Suprapubic skin (tissue), 4 donors: ENCODE measurements at regions not wholly inside any gene's neighbourhood (a gene's known extent, or its start where the extent isn't known, plus 50 kb on each side); places are given as distances from the start of the nearest gene placed in this dataset.

ENCODE experiments used
- DNase-seq, 2 donors: peaks; one replicate each; pipeline ENCODE4 v3.0.0-alpha.2; 2019; ENCODE audit warnings: low spot score in 2 of 2
- H3K27ac ChIP-seq: fragments of 200-600 bp; sonication (generic); one replicate; pipeline ENCODE4 v1.5.1; 2019
- H3K27me3 ChIP-seq: fragments of 200-600 bp; sonication (generic); one replicate; pipeline ENCODE4 v1.5.1; 2019
- H3K36me3 ChIP-seq: fragments of 200-600 bp; sonication (generic); one replicate; pipeline ENCODE4 v1.5.1; 2019
- H3K4me1 ChIP-seq: fragments of 200-600 bp; sonication (generic); one replicate; pipeline ENCODE4 v1.5.1; 2019
- H3K4me3 ChIP-seq: fragments of 200-600 bp; sonication (generic); one replicate; pipeline ENCODE4 v1.5.1; 2019; ENCODE audit warnings: mild to moderate bottlenecking
- H3K9me3 ChIP-seq: fragments of 200-600 bp; sonication (generic); one replicate; pipeline ENCODE4 v1.5.1; 2019
- EP300 ChIP-seq: sonication (generic); formaldehyde crosslinking; IDR thresholded peaks from one replicate; pipeline ENCODE4 v1.6.1; 2017; ENCODE audit warnings: antibody characterized with exemption
- POLR2A ChIP-seq, 2 donors: fragments of 450-650 bp; IDR thresholded peaks; one replicate each; pipeline ENCODE4 v1.6.1; 2017; ENCODE audit warnings: antibody characterized with exemption in 2 of 2, mild to moderate bottlenecking in 2 of 2, moderate library complexity in 2 of 2
- POLR2AphosphoS5 ChIP-seq, 3 donors: sonication (generic); formaldehyde crosslinking; IDR thresholded peaks; one replicate each; pipeline ENCODE4 v1.6.1; 2017; ENCODE audit warnings: antibody characterized with exemption in 3 of 3
- WGBS: methylation state at CpG from one replicate; pipeline ENCODE4 v1.1.5; 2018; 5-methylcytosine and 5-hydroxymethylcytosine counted together
- TF ChIP-seq, protein P1 (sequence below), 2 donors: fragments of 200-600 bp in 1 of 2; fragments of 450-650 bp in 1 of 2; sonication (generic) in 1 of 2; IDR thresholded peaks; one replicate each; pipeline ENCODE4 v1.5.1; 2016 to 2019; ENCODE audit warnings: antibody characterized with exemption in 2 of 2, mild to moderate bottlenecking in 1 of 2, moderate library complexity in 1 of 2

DNA sequence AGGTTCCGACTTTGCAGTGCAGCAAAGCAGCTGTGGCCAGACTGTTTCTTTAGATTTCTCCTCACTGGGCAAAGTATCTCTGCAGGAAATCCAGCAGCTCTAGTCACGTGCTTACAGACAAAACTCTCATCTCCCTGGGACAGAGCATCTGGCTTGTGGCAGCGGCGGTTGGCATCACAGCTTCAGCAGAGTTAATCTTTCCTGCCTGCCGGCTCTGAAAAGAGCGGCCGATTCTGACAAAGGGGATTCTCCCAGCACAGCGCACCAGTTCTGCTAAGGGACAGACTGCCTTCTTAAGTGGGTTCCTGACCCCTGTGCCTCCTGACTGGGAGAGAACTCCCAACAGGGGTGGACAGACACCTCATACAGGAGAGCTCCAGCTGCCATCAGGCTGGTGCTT lies 1357.3 kb upstream of the TENM4 start:
- TF ChIP-seq, protein P1, sequence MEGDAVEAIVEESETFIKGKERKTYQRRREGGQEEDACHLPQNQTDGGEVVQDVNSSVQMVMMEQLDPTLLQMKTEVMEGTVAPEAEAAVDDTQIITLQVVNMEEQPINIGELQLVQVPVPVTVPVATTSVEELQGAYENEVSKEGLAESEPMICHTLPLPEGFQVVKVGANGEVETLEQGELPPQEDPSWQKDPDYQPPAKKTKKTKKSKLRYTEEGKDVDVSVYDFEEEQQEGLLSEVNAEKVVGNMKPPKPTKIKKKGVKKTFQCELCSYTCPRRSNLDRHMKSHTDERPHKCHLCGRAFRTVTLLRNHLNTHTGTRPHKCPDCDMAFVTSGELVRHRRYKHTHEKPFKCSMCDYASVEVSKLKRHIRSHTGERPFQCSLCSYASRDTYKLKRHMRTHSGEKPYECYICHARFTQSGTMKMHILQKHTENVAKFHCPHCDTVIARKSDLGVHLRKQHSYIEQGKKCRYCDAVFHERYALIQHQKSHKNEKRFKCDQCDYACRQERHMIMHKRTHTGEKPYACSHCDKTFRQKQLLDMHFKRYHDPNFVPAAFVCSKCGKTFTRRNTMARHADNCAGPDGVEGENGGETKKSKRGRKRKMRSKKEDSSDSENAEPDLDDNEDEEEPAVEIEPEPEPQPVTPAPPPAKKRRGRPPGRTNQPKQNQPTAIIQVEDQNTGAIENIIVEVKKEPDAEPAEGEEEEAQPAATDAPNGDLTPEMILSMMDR (IDR thresholded peaks at IDR 0.05) = no peak
- TF ChIP-seq POLR2A (IDR thresholded peaks at IDR 0.05) (no peak), EP300 (no peak), POLR2AphosphoS5 (IDR thresholded peaks at IDR 0.05) (no peak)
- DNase-seq = no peak
- no peaks in the 10 kb centered on the region for H3K27me3 ChIP-seq
- peaks cover 13% of the 10 kb centered on the region for H3K9me3 ChIP-seq
- WGBS = 57% methylated on average over 4 of the region's 8 CpGs
- H3K4me3 ChIP-seq = no peak overlapping the region
- H3K4me1 ChIP-seq = no peaks in the 10 kb centered on the region
- H3K36me3 ChIP-seq = no peaks in the 10 kb centered on the region
- H3K27ac ChIP-seq = no peak overlapping the region

DNA sequence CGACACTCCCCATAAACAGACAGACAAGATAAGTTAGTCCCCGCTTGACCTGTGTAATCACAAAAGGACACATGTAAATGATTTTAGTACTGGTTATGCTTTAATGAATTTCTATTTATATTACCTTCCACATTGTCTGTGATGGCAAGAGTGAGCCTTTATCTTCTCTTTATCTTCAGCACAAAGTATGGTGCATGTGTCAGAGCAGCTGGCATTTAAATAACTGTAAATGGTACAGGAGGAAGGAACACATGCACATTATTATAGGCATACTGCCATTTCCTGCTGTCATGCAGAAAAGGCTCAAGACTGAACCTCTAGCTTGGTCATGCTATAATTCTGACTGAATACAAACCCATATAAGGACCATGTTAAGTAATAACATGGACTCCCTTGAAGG lies 1342.7 kb upstream of the TENM4 start:
- H3K4me1 ChIP-seq = no peaks in the 10 kb centered on the region
- no peaks in the 10 kb centered on the region for H3K27me3 ChIP-seq
- no peak overlapping the region for H3K4me3 ChIP-seq
- no peaks in the 10 kb centered on the region for H3K36me3 ChIP-seq
- no peak for TF ChIP-seq POLR2A (IDR thresholded peaks at IDR 0.05)
- TF ChIP-seq POLR2AphosphoS5 (IDR thresholded peaks at IDR 0.05) = no peak
- TF ChIP-seq, protein P1 (IDR thresholded peaks at IDR 0.05) = no peak
- no peak for TF ChIP-seq EP300
- no peak for DNase-seq
- WGBS = 86% methylated on average over 2 of the region's 2 CpGs
- H3K9me3 ChIP-seq = no peaks in the 10 kb centered on the region
- no peak overlapping the region for H3K27ac ChIP-seq

DNA sequence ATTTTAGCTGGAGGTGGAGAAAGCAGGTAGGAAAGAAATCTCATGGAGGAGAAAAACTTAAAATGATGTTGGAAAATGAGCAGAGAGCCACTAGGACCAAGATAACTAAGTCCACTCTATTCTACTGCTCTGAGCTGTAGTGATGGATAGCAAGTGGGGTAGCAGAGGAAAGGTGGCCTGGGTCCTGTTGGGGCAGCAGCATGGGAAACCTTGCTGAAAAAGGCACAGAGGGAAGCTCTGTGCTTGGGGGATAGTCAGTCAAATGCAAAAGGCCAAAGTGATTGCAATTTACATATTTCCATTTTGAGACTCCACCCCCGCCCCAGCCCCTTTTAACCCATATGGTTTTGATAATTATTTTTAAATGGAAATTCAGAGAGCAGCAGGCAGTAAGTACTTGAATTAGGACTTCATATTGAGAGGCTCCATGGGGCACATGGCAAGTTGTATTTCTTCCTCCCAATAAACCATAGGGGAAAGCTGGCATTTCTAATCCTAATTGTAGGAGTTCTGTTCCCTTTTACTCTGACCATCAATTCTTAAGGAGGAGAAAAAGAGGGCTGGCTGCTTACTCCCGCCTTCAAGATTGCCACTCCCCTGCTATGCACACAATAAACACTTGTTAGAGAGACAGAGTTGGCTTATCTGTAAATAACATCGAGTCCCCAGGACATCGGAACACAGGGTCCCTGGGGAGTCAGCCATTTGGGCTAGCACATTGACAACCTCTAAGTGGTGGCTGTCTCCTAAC lies 1341.5 kb upstream of the TENM4 start:
- no peak overlapping the region for H3K27ac ChIP-seq
- no peak for DNase-seq
- H3K4me1 ChIP-seq = no peaks in the 10 kb centered on the region
- H3K36me3 ChIP-seq = no peaks in the 10 kb centered on the region
- H3K9me3 ChIP-seq = no peaks in the 10 kb centered on the region
- TF ChIP-seq POLR2AphosphoS5 (IDR thresholded peaks at IDR 0.05) (no peak), POLR2A (IDR thresholded peaks at IDR 0.05) (no peak), EP300 (no peak)
- TF ChIP-seq, protein P1 (IDR thresholded peaks at IDR 0.05) = no peak
- no peak overlapping the region for H3K4me3 ChIP-seq
- H3K27me3 ChIP-seq = no peaks in the 10 kb centered on the region
- 54% methylated on average over 4 of the region's 4 CpGs for WGBS

DNA sequence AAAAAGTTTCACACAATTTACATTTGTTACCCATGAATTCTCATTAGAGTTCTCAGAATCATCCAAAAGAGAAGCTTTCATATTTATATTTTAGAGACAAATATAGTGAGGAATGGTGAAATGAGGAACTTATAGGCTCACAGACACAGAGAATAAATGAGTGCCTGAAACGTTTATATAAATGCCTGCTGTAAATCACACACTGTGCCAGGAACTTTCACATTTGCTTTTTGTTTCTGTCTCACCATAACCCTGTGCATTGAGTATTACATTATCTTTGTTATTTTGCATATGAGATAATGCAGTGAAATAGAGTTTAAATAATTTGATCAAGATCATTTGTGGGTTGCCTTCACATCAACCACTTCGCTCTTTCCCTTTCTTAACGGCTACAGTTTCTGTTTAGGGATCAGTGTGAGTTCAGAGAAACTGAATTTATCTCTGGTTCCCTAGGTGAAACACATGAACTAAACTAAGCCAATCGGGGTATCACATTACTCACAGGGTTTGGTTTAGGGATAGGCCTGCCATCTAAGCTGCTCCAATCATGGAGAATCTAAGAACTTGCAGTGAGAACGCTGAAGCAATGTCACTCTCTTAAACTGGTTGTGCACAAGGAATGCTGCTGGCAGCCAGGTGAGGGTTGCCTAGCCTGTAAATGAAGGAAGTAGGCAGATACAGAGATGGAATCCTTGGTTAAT lies 1339.2 kb upstream of the TENM4 start:
- 47% methylated on average over 5 of the region's 5 CpGs for WGBS
- H3K36me3 ChIP-seq = no peaks in the 10 kb centered on the region

DNA sequence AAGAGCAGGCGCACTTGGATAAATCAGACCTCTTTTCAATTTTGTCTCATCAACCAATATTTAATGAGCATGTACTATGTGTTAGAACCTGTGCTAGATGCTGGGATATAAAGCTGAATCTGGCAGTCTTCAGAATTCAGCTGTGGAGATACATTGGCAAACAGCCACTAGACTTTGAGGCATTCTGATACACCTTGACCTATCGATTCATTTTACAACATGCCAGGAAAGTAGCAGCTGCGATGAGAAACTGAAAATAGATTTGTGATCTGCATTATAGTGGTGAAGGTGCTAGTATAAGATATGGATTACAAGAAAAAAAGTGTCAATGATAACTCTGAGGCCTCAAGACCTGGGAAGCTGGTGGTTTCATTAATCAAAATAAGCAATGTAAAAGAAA lies 1338.1 kb upstream of the TENM4 start:
- H3K9me3 ChIP-seq = no peaks in the 10 kb centered on the region
- no peaks in the 10 kb centered on the region for H3K27me3 ChIP-seq
- DNase-seq = no peak
- WGBS = 78% methylated on average over 3 of the region's 3 CpGs
- H3K27ac ChIP-seq = no peak overlapping the region
- TF ChIP-seq POLR2AphosphoS5 (IDR thresholded peaks at IDR 0.05) = no peak
- TF ChIP-seq, protein P1 (IDR thresholded peaks at IDR 0.05) = no peak
- TF ChIP-seq POLR2A (IDR thresholded peaks at IDR 0.05) = no peak
- TF ChIP-seq EP300 = no peak
- H3K4me3 ChIP-seq = no peak overlapping the region
- no peaks in the 10 kb centered on the region for H3K4me1 ChIP-seq
- H3K36me3 ChIP-seq = no peaks in the 10 kb centered on the region

More for the DNA sequence above, 1339.2 kb upstream of the TENM4 start:
- H3K4me3 ChIP-seq = no peak overlapping the region
- H3K27ac ChIP-seq = no peak overlapping the region
- no peak for DNase-seq
- H3K4me1 ChIP-seq = no peaks in the 10 kb centered on the region
- no peaks in the 10 kb centered on the region for H3K27me3 ChIP-seq
- H3K9me3 ChIP-seq = no peaks in the 10 kb centered on the region
- TF ChIP-seq POLR2A (IDR thresholded peaks at IDR 0.05) (no peak), EP300 (no peak), POLR2AphosphoS5 (IDR thresholded peaks at IDR 0.05) (no peak)
- TF ChIP-seq, protein P1 (IDR thresholded peaks at IDR 0.05) = no peak
